GM21423 (cell line): ENCODE measurements at regions not wholly inside any gene's neighbourhood (a gene's known extent, or its start where the extent isn't known, plus 50 kb on each side); places are given as distances from the start of the nearest gene placed in this dataset.

Source experiments
- ATAC-seq: cut with Tn5 transposase; IDR thresholded peaks from one replicate; pipeline ENCODE4 v1.9.1; 2021; ENCODE audit warnings: mild to moderate bottlenecking, moderate library complexity; ENCODE audit not compliant: unreplicated experiment

- ATAC-seq: no peak
These were observed 95.9 kb upstream of the CDKN3 start for GRCh38 chr14:54300881-54301280.

- no peak for ATAC-seq
These were observed 95.4 kb upstream of the CDKN3 start for GRCh38 chr14:54301359-54301758.

- no peak for ATAC-seq
These were observed 90.0 kb upstream of the CDKN3 start for GRCh38 chr14:54306806-54307205.

GRCh38 chr14:54309615-54310014, 87.2 kb upstream of the CDKN3 start:
- ATAC-seq: no peak

GRCh38 chr14:54310151-54310850, 86.5 kb upstream of the CDKN3 start:
- no peak for ATAC-seq

- no peak for ATAC-seq
These were observed 86.0 kb upstream of the CDKN3 start for GRCh38 chr14:54310851-54311228.

- ATAC-seq: no peak
These were observed 84.5 kb upstream of the CDKN3 start for GRCh38 chr14:54312166-54312801.

- no peak for ATAC-seq
These were observed 82.3 kb upstream of the CDKN3 start for GRCh38 chr14:54314365-54315104.

GRCh38 chr14:54316652-54317051, 80.2 kb upstream of the CDKN3 start:
- ATAC-seq: no peak

- ATAC-seq: no peak
These were observed 79.4 kb upstream of the CDKN3 start for GRCh38 chr14:54317391-54317790.

- no peak for ATAC-seq
These were observed 74.6 kb upstream of the CDKN3 start for GRCh38 chr14:54322246-54322645.

GRCh38 chr14:54322701-54323337, 74.0 kb upstream of the CDKN3 start:
- ATAC-seq: no peak

GRCh38 chr14:54325766-54326165, 71.0 kb upstream of the CDKN3 start:
- no peak for ATAC-seq

- no peak for ATAC-seq
These were observed 67.6 kb upstream of the CDKN3 start for GRCh38 chr14:54329082-54329695.

- ATAC-seq: no peak
These were observed 65.9 kb upstream of the CDKN3 start for GRCh38 chr14:54330876-54331275.

- no peak for ATAC-seq
These were observed 65.3 kb upstream of the CDKN3 start for GRCh38 chr14:54331516-54331915.

- ATAC-seq: no peak
These were observed 64.3 kb upstream of the CDKN3 start for GRCh38 chr14:54332490-54332889.

GRCh38 chr14:54333511-54333910, 63.3 kb upstream of the CDKN3 start:
- ATAC-seq: no peak

GRCh38 chr14:54335569-54336155, 61.1 kb upstream of the CDKN3 start:
- no peak for ATAC-seq

- ATAC-seq: no peak
These were observed 59.5 kb upstream of the CDKN3 start for GRCh38 chr14:54337314-54337713.
